ENCODE measurements at regions not wholly inside any gene's neighbourhood (a gene's known extent, or its start where the extent isn't known, plus 50 kb on each side); places are given as distances from the start of the nearest gene placed in this dataset.

- ChIA-PET CTCF (no interaction called here), POLR2A (no interaction called here)
- Histone ChIP-seq H3K4me3 (ENCODE audit: control insufficient read depth in 1 of 2, extremely low read depth in 1 of 2, low read length in 1 of 2) (no peak overlapping the region), H3K27me3 (replicated peaks in 1 of 2; ENCODE audit: control insufficient read depth in 2 of 2, extremely low read depth in 1 of 2, insufficient read depth in 2 of 2, low read length in 1 of 2) (peaks cover 2 to 6% of the 10 kb centered on the region in 2 experiments), H3K27ac (ENCODE audit: low read length) (no peak overlapping the region), H3K36me3 (ENCODE audit: control insufficient read depth in 2 of 2, extremely low read depth in 1 of 2, insufficient read depth in 1 of 2, low read length in 1 of 2) (no peaks in the 10 kb centered on the region), H3K9me3 (no peaks in the 10 kb centered on the region), H3K4me1 (ENCODE audit: control insufficient read depth in 1 of 2, extremely low read depth in 1 of 2, insufficient read depth in 2 of 2, low read length in 2 of 2) (no peaks in the 10 kb centered on the region)
- Mint-ChIP-seq H3K9me3 (no peaks in the 10 kb centered on the region), H3K36me3 (no peaks in the 10 kb centered on the region), H3K27ac (no peak overlapping the region), H3K4me3 (no peak overlapping the region), H3K4me1 (no peaks in the 10 kb centered on the region), H3K27me3 (peaks cover 14 to 26% of the 10 kb centered on the region in 2 donors)
- no peak for DNase-seq
- no peak for ATAC-seq (replicated peaks in 1 of 4)
- no CpG with 5 or more reads among the region's 1 CpG for WGBS (ENCODE audit: insufficient coverage)
These were observed 189.5 kb downstream of the CMPK2 start for GRCh38 chr2:6676241-6676640.

GRCh38 chr2:6676776-6677175 lies 188.9 kb downstream of the CMPK2 start:
- POLR2A ChIA-PET, result no interaction called here
- DNase-seq (no peak), ATAC-seq (replicated peaks in 1 of 4) (no peak)
- no peak overlapping the region for H3K4me3 Mint-ChIP-seq
- H3K4me3 ChIP-seq (ENCODE audit: control insufficient read depth in 1 of 2, extremely low read depth in 1 of 2, low read length in 1 of 2), result no peak overlapping the region
- H3K27me3 Mint-ChIP-seq, result peaks cover 14 to 31% of the 10 kb centered on the region in 2 donors
- H3K36me3 Mint-ChIP-seq, result no peaks in the 10 kb centered on the region
- no peaks in the 10 kb centered on the region for H3K9me3 Mint-ChIP-seq
- no peak overlapping the region for H3K27ac ChIP-seq (ENCODE audit: low read length)
- H3K36me3 ChIP-seq (ENCODE audit: control insufficient read depth in 2 of 2, extremely low read depth in 1 of 2, insufficient read depth in 1 of 2, low read length in 1 of 2), result no peaks in the 10 kb centered on the region
- H3K9me3 ChIP-seq, result no peaks in the 10 kb centered on the region
- CTCF ChIA-PET, result no interaction called here
- no peak overlapping the region for H3K27ac Mint-ChIP-seq
- H3K4me1 Mint-ChIP-seq, result no peaks in the 10 kb centered on the region
- no peaks in the 10 kb centered on the region for H3K4me1 ChIP-seq (ENCODE audit: control insufficient read depth in 1 of 2, extremely low read depth in 1 of 2, insufficient read depth in 2 of 2, low read length in 2 of 2)
- H3K27me3 ChIP-seq (replicated peaks in 1 of 2; ENCODE audit: control insufficient read depth in 2 of 2, extremely low read depth in 1 of 2, insufficient read depth in 2 of 2, low read length in 1 of 2), result peaks cover 2 to 6% of the 10 kb centered on the region in 2 experiments

GRCh38 chr2:6679471-6679870 lies 186.2 kb downstream of the CMPK2 start:
- H3K9me3 ChIP-seq, result no peaks in the 10 kb centered on the region
- Mint-ChIP-seq H3K36me3 (no peaks in the 10 kb centered on the region), H3K27me3 (peaks cover 8 to 38% of the 10 kb centered on the region in 2 donors), H3K4me1 (no peaks in the 10 kb centered on the region), H3K9me3 (no peaks in the 10 kb centered on the region), H3K27ac (no peak overlapping the region), H3K4me3 (no peak overlapping the region)
- 27% methylated on average over 2 of the region's 2 CpGs for WGBS (ENCODE audit: insufficient coverage)
- no peaks in the 10 kb centered on the region for H3K4me1 ChIP-seq (ENCODE audit: control insufficient read depth in 1 of 2, extremely low read depth in 1 of 2, insufficient read depth in 2 of 2, low read length in 2 of 2)
- DNase-seq, result no peak
- CTCF ChIA-PET, result no interaction called here
- no peak for ATAC-seq (replicated peaks in 1 of 4)
- peaks cover 2 to 3% of the 10 kb centered on the region in 2 experiments for H3K27me3 ChIP-seq (replicated peaks in 1 of 2; ENCODE audit: control insufficient read depth in 2 of 2, extremely low read depth in 1 of 2, insufficient read depth in 2 of 2, low read length in 1 of 2)
- POLR2A ChIA-PET, result no interaction called here
- no peak overlapping the region for H3K27ac ChIP-seq (ENCODE audit: low read length)
- no peak overlapping the region for H3K4me3 ChIP-seq (ENCODE audit: control insufficient read depth in 1 of 2, extremely low read depth in 1 of 2, low read length in 1 of 2)
- H3K36me3 ChIP-seq (ENCODE audit: control insufficient read depth in 2 of 2, extremely low read depth in 1 of 2, insufficient read depth in 1 of 2, low read length in 1 of 2), result no peaks in the 10 kb centered on the region

- ATAC-seq (replicated peaks in 1 of 4) (no peak), DNase-seq (no peak)
- Mint-ChIP-seq H3K36me3 (no peaks in the 10 kb centered on the region), H3K9me3 (no peaks in the 10 kb centered on the region), H3K4me3 (no peak overlapping the region), H3K4me1 (no peaks in the 10 kb centered on the region), H3K27ac (no peak overlapping the region), H3K27me3 (peaks cover 4 to 30% of the 10 kb centered on the region in 2 donors)
- no peak overlapping the region for H3K4me3 ChIP-seq (ENCODE audit: control insufficient read depth in 1 of 2, extremely low read depth in 1 of 2, low read length in 1 of 2)
- no peaks in the 10 kb centered on the region for H3K9me3 ChIP-seq
- no peak overlapping the region for H3K27ac ChIP-seq (ENCODE audit: low read length)
- H3K36me3 ChIP-seq (ENCODE audit: control insufficient read depth in 2 of 2, extremely low read depth in 1 of 2, insufficient read depth in 1 of 2, low read length in 1 of 2), result no peaks in the 10 kb centered on the region
- H3K4me1 ChIP-seq (ENCODE audit: control insufficient read depth in 1 of 2, extremely low read depth in 1 of 2, insufficient read depth in 2 of 2, low read length in 2 of 2), result no peaks in the 10 kb centered on the region
- ChIA-PET POLR2A (no interaction called here), CTCF (no interaction called here)
- peaks cover 2 to 6% of the 10 kb centered on the region in 2 experiments for H3K27me3 ChIP-seq (replicated peaks in 1 of 2; ENCODE audit: control insufficient read depth in 2 of 2, extremely low read depth in 1 of 2, insufficient read depth in 2 of 2, low read length in 1 of 2)
- 47% methylated on average over 2 of the region's 3 CpGs for WGBS (ENCODE audit: insufficient coverage)
These were observed 182.2 kb downstream of the CMPK2 start for GRCh38 chr2:6683516-6683915.

GRCh38 chr2:6685447-6685846 lies 180.3 kb downstream of the CMPK2 start:
- no peaks in the 10 kb centered on the region for H3K36me3 ChIP-seq (ENCODE audit: control insufficient read depth in 2 of 2, extremely low read depth in 1 of 2, insufficient read depth in 1 of 2, low read length in 1 of 2)
- Mint-ChIP-seq H3K4me1 (no peaks in the 10 kb centered on the region), H3K27me3 (peaks cover 2 to 22% of the 10 kb centered on the region in 2 donors), H3K27ac (no peak overlapping the region), H3K4me3 (no peak overlapping the region), H3K9me3 (no peaks in the 10 kb centered on the region), H3K36me3 (no peaks in the 10 kb centered on the region)
- WGBS (ENCODE audit: insufficient coverage), result no CpG with 5 or more reads among the region's 1 CpG
- H3K9me3 ChIP-seq, result no peaks in the 10 kb centered on the region
- no peak for DNase-seq
- ChIA-PET POLR2A (no interaction called here), CTCF (no interaction called here)
- no peak overlapping the region for H3K4me3 ChIP-seq (ENCODE audit: control insufficient read depth in 1 of 2, extremely low read depth in 1 of 2, low read length in 1 of 2)
- H3K27ac ChIP-seq (ENCODE audit: low read length), result no peak overlapping the region
- no peak for ATAC-seq (replicated peaks in 1 of 4)
- H3K27me3 ChIP-seq (replicated peaks in 1 of 2; ENCODE audit: control insufficient read depth in 2 of 2, extremely low read depth in 1 of 2, insufficient read depth in 2 of 2, low read length in 1 of 2), result peaks cover 0 to 6% of the 10 kb centered on the region in 2 experiments
- no peaks in the 10 kb centered on the region for H3K4me1 ChIP-seq (ENCODE audit: control insufficient read depth in 1 of 2, extremely low read depth in 1 of 2, insufficient read depth in 2 of 2, low read length in 2 of 2)

- CTCF ChIA-PET, result interaction anchor here in 1 of 2 donors (0.8 kb wide), 1 partner anchor 65 kb away, joined by 3 read pairs; no protein-coding TSS in a partner anchor
- no peaks in the 10 kb centered on the region for H3K36me3 Mint-ChIP-seq
- H3K4me1 Mint-ChIP-seq, result no peaks in the 10 kb centered on the region
These were observed 173.7 kb downstream of the CMPK2 start for GRCh38 chr2:6692056-6692455.

GRCh38 chr2:6692819-6693218 lies 172.9 kb downstream of the CMPK2 start:
- Mint-ChIP-seq H3K27ac (no peak overlapping the region), H3K4me3 (no peak overlapping the region), H3K9me3 (no peaks in the 10 kb centered on the region), H3K27me3 (peaks cover 2 to 12% of the 10 kb centered on the region in 2 donors), H3K4me1 (no peaks in the 10 kb centered on the region), H3K36me3 (no peaks in the 10 kb centered on the region)
- DNase-seq (no peak), ATAC-seq (replicated peaks in 1 of 4) (no peak)
- 100% methylated on average over 1 of the region's 1 CpG for WGBS (ENCODE audit: insufficient coverage)
- no peak overlapping the region for H3K27ac ChIP-seq (ENCODE audit: low read length)
- H3K4me1 ChIP-seq (ENCODE audit: control insufficient read depth in 1 of 2, extremely low read depth in 1 of 2, insufficient read depth in 2 of 2, low read length in 2 of 2), result no peaks in the 10 kb centered on the region
- ChIA-PET CTCF (no interaction called here), POLR2A (no interaction called here)
- no peaks in the 10 kb centered on the region for H3K9me3 ChIP-seq
- H3K27me3 ChIP-seq (replicated peaks in 1 of 2; ENCODE audit: control insufficient read depth in 2 of 2, extremely low read depth in 1 of 2, insufficient read depth in 2 of 2, low read length in 1 of 2), result no peaks in the 10 kb centered on the region
- H3K36me3 ChIP-seq (ENCODE audit: control insufficient read depth in 2 of 2, extremely low read depth in 1 of 2, insufficient read depth in 1 of 2, low read length in 1 of 2), result no peaks in the 10 kb centered on the region
- no peak overlapping the region for H3K4me3 ChIP-seq (ENCODE audit: control insufficient read depth in 1 of 2, extremely low read depth in 1 of 2, low read length in 1 of 2)

More at GRCh38 chr2:6692056-6692455, 173.7 kb downstream of the CMPK2 start:
- Histone ChIP-seq H3K27me3 (replicated peaks in 1 of 2; ENCODE audit: control insufficient read depth in 2 of 2, extremely low read depth in 1 of 2, insufficient read depth in 2 of 2, low read length in 1 of 2) (no peaks in the 10 kb centered on the region), H3K27ac (ENCODE audit: low read length) (no peak overlapping the region), H3K4me1 (ENCODE audit: control insufficient read depth in 1 of 2, extremely low read depth in 1 of 2, insufficient read depth in 2 of 2, low read length in 2 of 2) (no peaks in the 10 kb centered on the region), H3K4me3 (ENCODE audit: control insufficient read depth in 1 of 2, extremely low read depth in 1 of 2, low read length in 1 of 2) (no peak overlapping the region), H3K9me3 (no peaks in the 10 kb centered on the region), H3K36me3 (ENCODE audit: control insufficient read depth in 2 of 2, extremely low read depth in 1 of 2, insufficient read depth in 1 of 2, low read length in 1 of 2) (no peaks in the 10 kb centered on the region)
- WGBS (ENCODE audit: insufficient coverage), result 67% methylated on average over 1 of the region's 5 CpGs
- H3K27me3 Mint-ChIP-seq, result peaks cover 2 to 12% of the 10 kb centered on the region in 2 donors
- H3K9me3 Mint-ChIP-seq, result no peaks in the 10 kb centered on the region
- DNase-seq (no peak), ATAC-seq (replicated peaks in 1 of 4) (no peak)
- H3K4me3 Mint-ChIP-seq, result no peak overlapping the region
- H3K27ac Mint-ChIP-seq, result no peak overlapping the region
- POLR2A ChIA-PET, result no interaction called here
